Testis (tissue), 2 donors: ENCODE measurements at regions not wholly inside any gene's neighbourhood (a gene's known extent, or its start where the extent isn't known, plus 50 kb on each side); places are given as distances from the start of the nearest gene placed in this dataset.
A peak's percentile ranks its signal among the peaks of the same experiment; 100 is the strongest.

Experiments
- DNase-seq: peaks from one replicate; pipeline ENCODE4 v3.0.0-alpha.2; 2019
- H3K27ac ChIP-seq, 2 donors: fragments of 200-600 bp; sonication (generic); one replicate each; pipeline ENCODE4 v1.5.1; 2019
- H3K27me3 ChIP-seq: fragments of 200-600 bp; sonication (generic); one replicate; pipeline ENCODE4 v1.5.1; 2019
- H3K36me3 ChIP-seq: fragments of 200-600 bp; sonication (generic); one replicate; pipeline ENCODE4 v1.5.1; 2017; ENCODE audit warnings: low read depth; ENCODE audit errors: missing control alignments
- H3K4me1 ChIP-seq: fragments of 200-600 bp; sonication (generic); one replicate; pipeline ENCODE4 v1.5.1; 2019
- H3K4me3 ChIP-seq, 2 donors: fragments of 200-600 bp; sonication (generic); one replicate each; pipeline ENCODE4 v1.5.1; 2017 to 2019
- H3K9me3 ChIP-seq: fragments of 200-600 bp; sonication (generic); one replicate; pipeline ENCODE4 v1.5.1; 2017
- POLR2A ChIP-seq: fragments of 450-650 bp; IDR thresholded peaks from one replicate; pipeline ENCODE4 v1.6.1; 2017; ENCODE audit warnings: antibody characterized with exemption, mild to moderate bottlenecking, moderate library complexity
- WGBS, 2 donors: methylation state at CpG; one replicate each; pipeline ENCODE4 v1.1.5; 2018; 5-methylcytosine and 5-hydroxymethylcytosine counted together
- intact Hi-C: fragments of 100-400 bp; cut with DNase I; formaldehyde crosslinking; loops from one replicate; pipeline ENCODE4 v1.15.1; 2023; ENCODE audit warnings: low total_unique reads
- TF ChIP-seq, protein P1 (sequence below), 3 experiments: fragments of 450-650 bp in 2 of 3; fragments of 200-600 bp in 1 of 3; sonication (generic) in 1 of 3; IDR thresholded peaks; one replicate each; pipeline ENCODE4 v1.5.1; 2016 to 2019; ENCODE audit warnings: antibody characterized with exemption in 3 of 3, mild to moderate bottlenecking in 2 of 3, moderate library complexity in 1 of 3

DNA sequence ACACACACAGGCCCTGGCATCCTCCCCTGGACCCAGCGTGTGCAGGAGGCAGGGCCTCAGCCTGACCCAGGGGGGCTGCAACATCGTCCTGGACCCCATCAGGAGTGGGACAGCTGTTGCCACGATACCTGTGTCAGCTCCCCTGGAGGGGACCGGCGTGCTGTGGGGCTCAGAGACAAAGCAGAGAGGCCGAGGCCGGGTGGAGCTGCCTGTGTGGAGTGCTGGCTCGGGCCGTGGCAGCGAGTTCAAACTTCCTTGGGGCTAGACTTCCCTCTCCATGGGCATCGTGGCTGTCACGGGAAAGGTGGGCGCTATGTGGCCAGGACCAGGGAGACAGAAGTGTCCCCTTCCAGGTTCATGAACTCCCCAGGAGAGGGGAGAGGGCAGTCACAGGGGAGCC, 155.0 kb upstream of the SFSWAP start:
- intact Hi-C loops: no loop called here
- no peak for TF ChIP-seq POLR2A
- TF ChIP-seq, protein P1, sequence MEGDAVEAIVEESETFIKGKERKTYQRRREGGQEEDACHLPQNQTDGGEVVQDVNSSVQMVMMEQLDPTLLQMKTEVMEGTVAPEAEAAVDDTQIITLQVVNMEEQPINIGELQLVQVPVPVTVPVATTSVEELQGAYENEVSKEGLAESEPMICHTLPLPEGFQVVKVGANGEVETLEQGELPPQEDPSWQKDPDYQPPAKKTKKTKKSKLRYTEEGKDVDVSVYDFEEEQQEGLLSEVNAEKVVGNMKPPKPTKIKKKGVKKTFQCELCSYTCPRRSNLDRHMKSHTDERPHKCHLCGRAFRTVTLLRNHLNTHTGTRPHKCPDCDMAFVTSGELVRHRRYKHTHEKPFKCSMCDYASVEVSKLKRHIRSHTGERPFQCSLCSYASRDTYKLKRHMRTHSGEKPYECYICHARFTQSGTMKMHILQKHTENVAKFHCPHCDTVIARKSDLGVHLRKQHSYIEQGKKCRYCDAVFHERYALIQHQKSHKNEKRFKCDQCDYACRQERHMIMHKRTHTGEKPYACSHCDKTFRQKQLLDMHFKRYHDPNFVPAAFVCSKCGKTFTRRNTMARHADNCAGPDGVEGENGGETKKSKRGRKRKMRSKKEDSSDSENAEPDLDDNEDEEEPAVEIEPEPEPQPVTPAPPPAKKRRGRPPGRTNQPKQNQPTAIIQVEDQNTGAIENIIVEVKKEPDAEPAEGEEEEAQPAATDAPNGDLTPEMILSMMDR (IDR thresholded peaks at IDR 0.05): no peak
- Histone ChIP-seq H3K9me3 (no peaks in the 10 kb centered on the region), H3K36me3 (no peaks in the 10 kb centered on the region), H3K4me3 (no peak overlapping the region), H3K4me1 (no peaks in the 10 kb centered on the region), H3K27me3 (no peaks in the 10 kb centered on the region), H3K27ac (no peak overlapping the region)
- WGBS, 2 donors: 83 to 86% methylated on average over 8 to 13 of the region's 13 CpGs
- no peak for DNase-seq

DNA sequence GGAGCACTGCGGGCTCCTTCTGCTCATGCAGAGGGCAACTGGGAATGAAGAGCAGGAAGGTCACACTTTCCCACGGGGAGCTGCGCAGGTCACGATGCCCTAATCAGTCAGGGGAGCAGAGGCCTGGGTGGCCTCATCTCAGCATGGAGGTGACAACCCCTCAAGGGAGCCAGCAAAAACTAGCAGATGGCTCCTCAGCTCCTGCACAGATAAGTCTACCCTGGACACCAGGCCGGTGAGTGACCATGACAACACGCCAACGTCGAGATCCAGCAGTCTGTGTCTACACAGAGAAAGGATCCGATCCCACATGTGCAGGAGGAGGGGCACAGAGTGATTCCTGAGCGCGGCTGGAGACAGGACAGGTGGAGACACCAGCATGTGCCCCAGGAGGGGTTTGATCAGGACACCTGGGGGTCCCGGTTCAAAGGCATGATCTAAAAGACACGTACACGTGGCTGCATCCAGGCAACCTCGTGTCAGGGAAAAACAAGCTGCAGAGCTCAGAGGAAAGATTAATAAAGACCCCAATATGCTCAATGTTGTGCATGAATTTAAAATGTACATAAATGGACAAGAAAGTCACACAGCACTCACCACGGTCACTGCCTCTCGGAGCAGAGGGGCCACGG, 153.7 kb upstream of the SFSWAP start:
- intact Hi-C loops: no loop called here
- Histone ChIP-seq H3K36me3 (no peaks in the 10 kb centered on the region), H3K27ac (no peak overlapping the region), H3K4me3 (no peak overlapping the region), H3K27me3 (no peaks in the 10 kb centered on the region), H3K4me1 (no peaks in the 10 kb centered on the region), H3K9me3 (no peaks in the 10 kb centered on the region)
- WGBS, 2 donors: 89 to 91% methylated on average over 18 of the region's 18 CpGs
- DNase-seq: no peak
- TF ChIP-seq, protein P1 (IDR thresholded peaks at IDR 0.05): no peak
- no peak for TF ChIP-seq POLR2A

DNA sequence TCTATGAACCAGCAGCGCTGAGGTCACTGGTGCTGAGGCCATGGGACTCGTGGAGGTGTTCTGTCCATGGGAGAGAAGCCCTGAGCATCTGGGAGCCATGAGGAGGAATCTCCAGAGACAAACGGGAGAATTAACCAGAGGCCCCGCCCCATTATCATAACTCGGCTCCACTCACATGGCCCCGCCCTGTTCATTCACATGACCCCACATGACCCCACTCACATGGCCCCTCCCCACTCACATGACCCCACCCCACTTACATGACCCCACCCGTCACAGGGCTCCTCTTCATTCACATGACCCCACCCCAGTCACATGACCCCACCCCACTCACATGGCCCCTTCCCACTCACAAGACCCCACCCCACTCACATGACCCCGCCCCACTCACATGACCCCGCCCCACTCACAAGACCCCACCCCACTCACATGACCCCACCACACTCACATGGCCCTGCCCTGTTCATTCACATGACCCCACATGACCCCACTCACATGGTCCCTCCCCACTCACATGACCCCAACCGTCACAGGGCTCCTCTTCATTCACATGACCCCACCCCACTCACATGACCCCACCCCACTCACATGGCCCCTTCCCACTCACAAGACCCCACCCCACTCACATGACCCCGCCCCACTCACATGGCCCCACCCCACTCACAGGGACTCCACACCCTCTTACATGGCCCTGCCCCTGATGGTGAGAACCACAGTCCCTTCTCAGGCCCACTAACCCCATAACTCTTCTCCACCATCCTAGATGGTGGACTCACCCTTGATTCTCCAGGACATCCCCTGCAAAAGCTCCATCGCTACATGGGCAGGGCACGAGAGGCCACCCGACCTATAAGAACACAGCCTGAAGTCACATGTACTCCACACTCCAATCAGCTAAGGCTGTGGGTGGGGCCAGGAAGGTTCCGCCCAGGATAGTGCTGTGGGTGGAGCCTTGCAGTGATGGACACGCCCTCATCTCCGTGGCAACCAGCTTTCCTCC, 151.1 kb upstream of the SFSWAP start:
- Histone ChIP-seq H3K4me3 (no peak overlapping the region), H3K9me3 (no peaks in the 10 kb centered on the region), H3K36me3 (no peaks in the 10 kb centered on the region), H3K4me1 (no peaks in the 10 kb centered on the region), H3K27me3 (no peaks in the 10 kb centered on the region), H3K27ac (no peak overlapping the region)
- TF ChIP-seq, protein P1 (IDR thresholded peaks at IDR 0.05): no peak
- TF ChIP-seq POLR2A: no peak
- 50 to 62% methylated on average over 15 to 17 of the region's 17 CpGs for WGBS, 2 donors
- DNase-seq: peak; percentile 77
- intact Hi-C loops: no loop called here

DNA sequence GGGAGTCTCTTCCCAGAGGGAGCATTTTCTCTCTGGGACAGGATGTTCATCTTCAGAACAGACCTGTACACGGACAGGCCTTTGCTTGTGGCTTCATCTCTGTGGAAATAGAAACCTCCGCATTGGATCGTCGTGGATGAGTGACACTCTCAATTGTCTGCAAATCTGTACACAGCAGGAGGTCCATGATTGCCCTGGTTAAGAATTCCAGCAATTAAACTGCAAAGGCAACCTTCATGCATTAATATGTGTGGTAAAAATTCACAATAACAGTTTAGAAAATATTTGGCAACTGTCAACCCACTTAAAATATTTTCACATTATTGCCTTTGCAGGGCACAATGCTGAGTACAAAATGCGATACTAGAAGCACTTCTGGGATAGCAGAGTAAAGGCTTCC, 149.8 kb upstream of the SFSWAP start:
- WGBS, 2 donors: 57 to 68% methylated on average over 5 of the region's 5 CpGs
- H3K4me3 ChIP-seq: peak overlapping the region in 1 of 2 donors; percentile 9
- intact Hi-C loops: no loop called here
- no peaks in the 10 kb centered on the region for H3K36me3 ChIP-seq
- H3K27me3 ChIP-seq: no peaks in the 10 kb centered on the region
- no peaks in the 10 kb centered on the region for H3K4me1 ChIP-seq
- TF ChIP-seq POLR2A: no peak
- TF ChIP-seq, protein P1 (IDR thresholded peaks at IDR 0.05): no peak
- no peak for DNase-seq
- no peak overlapping the region for H3K27ac ChIP-seq
- no peaks in the 10 kb centered on the region for H3K9me3 ChIP-seq
